Astrocyte (in vitro differentiated cells and primary cell): ENCODE measurements at regions not wholly inside any gene's neighbourhood (a gene's known extent, or its start where the extent isn't known, plus 50 kb on each side); places are given as distances from the start of the nearest gene placed in this dataset.

Source experiments
- DNase-seq: peaks from one replicate; pipeline ENCODE4 v3.0.0-alpha.2; 2010; ENCODE audit warnings: low read depth
- FAIRE-seq: peaks from 2 replicates; lab custom pipeline; 2011; peaks lifted over from hg19 to GRCh38; lab: Jason Lieb, UNC
- H2AFZ ChIP-seq: 2 replicates; pipeline ENCODE4 v1.6.0; 2012; ENCODE audit warnings: low read depth, low read length, inconsistent platforms
- H3K27ac ChIP-seq: 2 replicates; pipeline ENCODE4 v1.5.1; 2011; ENCODE audit warnings: low read depth, low read length, inconsistent platforms
- H3K27me3 ChIP-seq: 2 replicates; pipeline ENCODE4 v1.6.0; 2011; ENCODE audit warnings: low read length, inconsistent platforms; ENCODE audit not compliant: insufficient read depth
- H3K36me3 ChIP-seq: 2 replicates; pipeline ENCODE4 v1.5.1; 2011; ENCODE audit warnings: low read length, inconsistent platforms; ENCODE audit not compliant: insufficient read depth
- H3K4me1 ChIP-seq: 2 replicates; pipeline ENCODE4 v1.5.1; 2011; ENCODE audit warnings: low read length, inconsistent platforms; ENCODE audit not compliant: insufficient read depth
- H3K4me2 ChIP-seq: 2 replicates; pipeline ENCODE4 v1.6.0; 2012; ENCODE audit warnings: low read length, inconsistent platforms
- H3K4me3 ChIP-seq: 2 replicates; pipeline ENCODE4 v1.5.1; 2011; ENCODE audit warnings: low read depth, mild to moderate bottlenecking, low read length, inconsistent platforms; ENCODE audit not compliant: insufficient read depth
- H3K79me2 ChIP-seq: 2 replicates; pipeline ENCODE4 v1.6.0; 2012; ENCODE audit warnings: mild to moderate bottlenecking, low read length, inconsistent platforms; ENCODE audit not compliant: insufficient read depth
- H3K9ac ChIP-seq: 2 replicates; pipeline ENCODE4 v1.6.0; 2012; ENCODE audit warnings: mild to moderate bottlenecking, low read length, inconsistent platforms
- H3K9me3 ChIP-seq: 2 replicates; pipeline ENCODE4 v1.5.1; 2012; ENCODE audit warnings: low read depth, mild to moderate bottlenecking, low read length, inconsistent platforms; ENCODE audit not compliant: insufficient read depth
- H4K20me1 ChIP-seq: 2 replicates; pipeline ENCODE4 v1.6.0; 2012; ENCODE audit warnings: low read length, inconsistent platforms; ENCODE audit not compliant: insufficient read depth
- H3K27ac Mint-ChIP-seq: one replicate; pipeline ENCODE4 v1.8.0; 2021; ENCODE audit warnings: mild to moderate bottlenecking, mixed read lengths; ENCODE audit not compliant: unreplicated experiment
- H3K27me3 Mint-ChIP-seq: one replicate; pipeline ENCODE4 v1.8.0; 2021; ENCODE audit warnings: low read depth, mixed read lengths; ENCODE audit not compliant: unreplicated experiment
- H3K36me3 Mint-ChIP-seq: one replicate; pipeline ENCODE4 v1.8.0; 2021; ENCODE audit warnings: low read depth, mixed read lengths; ENCODE audit not compliant: unreplicated experiment
- H3K4me1 Mint-ChIP-seq: one replicate; pipeline ENCODE4 v1.8.0; 2021; ENCODE audit warnings: low read depth, mixed read lengths; ENCODE audit not compliant: unreplicated experiment
- H3K4me3 Mint-ChIP-seq: one replicate; pipeline ENCODE4 v1.8.0; 2021; ENCODE audit warnings: mild to moderate bottlenecking, moderate library complexity, mixed read lengths; ENCODE audit not compliant: unreplicated experiment
- H3K9me3 Mint-ChIP-seq: one replicate; pipeline ENCODE4 v1.8.0; 2021; ENCODE audit warnings: mild to moderate bottlenecking, mixed read lengths; ENCODE audit not compliant: unreplicated experiment
- EZH2 ChIP-seq: IDR thresholded peaks from 2 replicates; pipeline ENCODE4 v1.6.1; 2012; ENCODE audit warnings: mild to moderate bottlenecking, low read length, inconsistent platforms; ENCODE audit not compliant: insufficient read depth
- TF ChIP-seq, protein P1 (sequence below): IDR thresholded peaks from 2 replicates; pipeline ENCODE4 v1.5.1; 2011; ENCODE audit warnings: low read depth, mild to moderate bottlenecking, inconsistent platforms, low read length, moderate library complexity; ENCODE audit not compliant: insufficient read depth

DNA sequence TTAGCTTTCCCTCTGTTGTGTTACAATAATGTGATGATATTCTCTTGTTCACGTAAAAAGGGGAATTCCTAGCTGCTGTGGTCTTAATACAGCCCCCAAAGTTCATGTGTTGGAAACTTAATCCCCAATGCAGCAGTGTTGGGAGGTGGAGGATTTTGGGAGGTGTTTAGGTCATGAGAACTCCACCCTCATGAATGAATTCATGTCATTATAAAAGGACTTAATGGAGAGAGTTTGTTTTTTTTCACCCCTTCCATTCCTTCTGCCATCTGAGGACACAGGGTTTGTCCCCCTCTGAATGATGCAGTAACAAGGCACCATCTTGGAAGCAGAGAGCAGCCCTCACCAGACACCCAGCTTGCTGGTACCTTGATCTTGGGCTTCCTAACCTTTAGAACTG lies 253.4 kb upstream of the DDHD1 start:
- Histone ChIP-seq H3K9me3 (no peaks in the 10 kb centered on the region), H4K20me1 (no peaks in the 10 kb centered on the region), H3K79me2 (no peaks in the 10 kb centered on the region), H3K4me3 (no peak overlapping the region), H2AFZ (no peak overlapping the region), H3K27me3 (no peaks in the 10 kb centered on the region), H3K4me1 (peaks cover 13% of the 10 kb centered on the region), H3K4me2 (no peak overlapping the region), H3K9ac (no peak overlapping the region), H3K36me3 (no peaks in the 10 kb centered on the region), H3K27ac (no peak overlapping the region)
- FAIRE-seq: no peak
- peaks cover 29% of the 10 kb centered on the region for H3K4me1 Mint-ChIP-seq
- H3K27ac Mint-ChIP-seq: no peak overlapping the region
- no peak for DNase-seq
- H3K36me3 Mint-ChIP-seq: no peaks in the 10 kb centered on the region
- no peaks in the 10 kb centered on the region for H3K27me3 Mint-ChIP-seq
- H3K9me3 Mint-ChIP-seq: no peaks in the 10 kb centered on the region
- H3K4me3 Mint-ChIP-seq: no peak overlapping the region
- TF ChIP-seq, protein P1, sequence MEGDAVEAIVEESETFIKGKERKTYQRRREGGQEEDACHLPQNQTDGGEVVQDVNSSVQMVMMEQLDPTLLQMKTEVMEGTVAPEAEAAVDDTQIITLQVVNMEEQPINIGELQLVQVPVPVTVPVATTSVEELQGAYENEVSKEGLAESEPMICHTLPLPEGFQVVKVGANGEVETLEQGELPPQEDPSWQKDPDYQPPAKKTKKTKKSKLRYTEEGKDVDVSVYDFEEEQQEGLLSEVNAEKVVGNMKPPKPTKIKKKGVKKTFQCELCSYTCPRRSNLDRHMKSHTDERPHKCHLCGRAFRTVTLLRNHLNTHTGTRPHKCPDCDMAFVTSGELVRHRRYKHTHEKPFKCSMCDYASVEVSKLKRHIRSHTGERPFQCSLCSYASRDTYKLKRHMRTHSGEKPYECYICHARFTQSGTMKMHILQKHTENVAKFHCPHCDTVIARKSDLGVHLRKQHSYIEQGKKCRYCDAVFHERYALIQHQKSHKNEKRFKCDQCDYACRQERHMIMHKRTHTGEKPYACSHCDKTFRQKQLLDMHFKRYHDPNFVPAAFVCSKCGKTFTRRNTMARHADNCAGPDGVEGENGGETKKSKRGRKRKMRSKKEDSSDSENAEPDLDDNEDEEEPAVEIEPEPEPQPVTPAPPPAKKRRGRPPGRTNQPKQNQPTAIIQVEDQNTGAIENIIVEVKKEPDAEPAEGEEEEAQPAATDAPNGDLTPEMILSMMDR: no peak
- TF ChIP-seq EZH2: no peak

DNA sequence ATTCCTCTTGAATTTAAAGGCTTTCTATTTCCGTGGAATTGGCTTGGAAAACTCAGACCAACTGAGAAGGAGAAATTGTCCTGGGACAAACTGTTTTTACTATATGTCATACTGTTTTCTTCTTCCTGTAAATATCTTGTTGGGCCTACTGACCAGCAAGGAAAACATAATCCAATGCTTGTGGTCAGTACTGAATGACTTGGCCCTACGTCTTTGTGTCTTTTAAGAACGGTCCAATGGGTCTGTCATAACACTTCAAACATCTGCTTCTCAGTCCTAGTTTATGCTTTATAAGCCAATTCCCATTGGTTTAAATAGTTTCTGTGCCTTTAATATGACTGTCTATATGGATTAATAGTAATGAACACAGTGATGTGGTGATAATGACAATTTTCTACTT lies 248.5 kb upstream of the DDHD1 start:
- FAIRE-seq: no peak
- no peak overlapping the region for H3K4me3 Mint-ChIP-seq
- no peak overlapping the region for H2AFZ ChIP-seq

DNA sequence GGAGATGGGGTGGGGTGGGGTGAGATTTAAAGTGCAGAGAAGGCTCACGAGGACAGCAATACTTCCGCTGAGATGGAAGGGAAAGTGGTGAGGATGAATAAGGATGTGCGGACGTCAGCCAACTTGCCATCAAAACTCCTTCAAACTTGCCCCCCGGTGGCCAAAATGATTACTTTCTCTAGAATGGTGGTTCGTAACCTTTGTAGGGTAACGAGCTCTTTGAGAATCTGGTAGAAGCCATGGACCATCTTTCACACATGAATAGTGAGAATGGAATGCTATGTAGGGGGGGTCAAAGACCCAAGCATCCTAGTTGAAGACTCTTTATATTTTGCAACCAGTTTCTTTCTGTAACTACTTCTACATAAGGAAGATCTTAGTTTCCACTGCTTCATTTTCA lies 245.9 kb upstream of the DDHD1 start:
- H3K9me3 Mint-ChIP-seq: peaks cover 12% of the 10 kb centered on the region
- H3K27ac Mint-ChIP-seq: no peak overlapping the region
- peak; percentile 23 for FAIRE-seq
- Histone ChIP-seq H3K9me3 (no peaks in the 10 kb centered on the region), H4K20me1 (no peaks in the 10 kb centered on the region), H3K9ac (no peak overlapping the region), H3K36me3 (no peaks in the 10 kb centered on the region), H3K27me3 (no peaks in the 10 kb centered on the region), H3K27ac (no peak overlapping the region), H3K4me2 (peak overlapping the region; percentile 42), H3K4me1 (no peaks in the 10 kb centered on the region), H3K4me3 (no peak overlapping the region), H2AFZ (no peak overlapping the region), H3K79me2 (no peaks in the 10 kb centered on the region)
- H3K4me1 Mint-ChIP-seq: peaks cover 10% of the 10 kb centered on the region
- no peak overlapping the region for H3K4me3 Mint-ChIP-seq
- H3K27me3 Mint-ChIP-seq: no peaks in the 10 kb centered on the region
- TF ChIP-seq, protein P1: peak; percentile 35
- TF ChIP-seq EZH2: no peak
- DNase-seq: peak; percentile 63
- no peaks in the 10 kb centered on the region for H3K36me3 Mint-ChIP-seq

More for the DNA sequence above, 248.5 kb upstream of the DDHD1 start:
- Histone ChIP-seq H4K20me1 (no peaks in the 10 kb centered on the region), H3K27ac (no peak overlapping the region), H3K9me3 (no peaks in the 10 kb centered on the region), H3K9ac (no peak overlapping the region), H3K4me1 (no peaks in the 10 kb centered on the region), H3K79me2 (no peaks in the 10 kb centered on the region), H3K4me3 (no peak overlapping the region), H3K4me2 (no peak overlapping the region), H3K27me3 (no peaks in the 10 kb centered on the region), H3K36me3 (no peaks in the 10 kb centered on the region)
- no peaks in the 10 kb centered on the region for H3K9me3 Mint-ChIP-seq
- H3K36me3 Mint-ChIP-seq: no peaks in the 10 kb centered on the region
- H3K27ac Mint-ChIP-seq: no peak overlapping the region
- TF ChIP-seq, protein P1: no peak
- no peak for TF ChIP-seq EZH2
- no peaks in the 10 kb centered on the region for H3K27me3 Mint-ChIP-seq
- DNase-seq: no peak
- H3K4me1 Mint-ChIP-seq: peaks cover 10% of the 10 kb centered on the region
